ENCODE measurements at regions not wholly inside any gene's neighbourhood (a gene's known extent, or its start where the extent isn't known, plus 50 kb on each side); places are given as distances from the start of the nearest gene placed in this dataset.

GRCh38 chr2:67927501-67927900 lies 135.3 kb downstream of the C1D start:
- DNase-seq (ENCODE audit: low read depth) = no peak
- H3K4me3 ChIP-seq (ENCODE audit: low read length) = no peak overlapping the region
- TF ChIP-seq CTCF (IDR thresholded peaks at IDR 0.05; ENCODE audit: insufficient read depth, low read depth, low read length, missing control alignments) = no peak

- no peak overlapping the region for H3K4me3 ChIP-seq (ENCODE audit: low read length)
- DNase-seq (ENCODE audit: low read depth) = no peak
- no peak for TF ChIP-seq CTCF (IDR thresholded peaks at IDR 0.05; ENCODE audit: insufficient read depth, low read depth, low read length, missing control alignments)
Observed at GRCh38 chr2:67930156-67930555, 132.6 kb downstream of the C1D start.

- no peak for DNase-seq (ENCODE audit: low read depth)
- no peak overlapping the region for H3K4me3 ChIP-seq (ENCODE audit: low read length)
- TF ChIP-seq CTCF (IDR thresholded peaks at IDR 0.05; ENCODE audit: insufficient read depth, low read depth, low read length, missing control alignments) = no peak
Observed at GRCh38 chr2:67936969-67937368, 125.8 kb downstream of the C1D start.

GRCh38 chr2:67938053-67938452 lies 124.8 kb downstream of the C1D start:
- TF ChIP-seq CTCF (IDR thresholded peaks at IDR 0.05; ENCODE audit: insufficient read depth, low read depth, low read length, missing control alignments) = no peak
- no peak overlapping the region for H3K4me3 ChIP-seq (ENCODE audit: low read length)
- peak; percentile 14 for DNase-seq (ENCODE audit: low read depth)

GRCh38 chr2:67945056-67945455 lies 117.7 kb downstream of the C1D start:
- no peak overlapping the region for H3K4me3 ChIP-seq (ENCODE audit: low read length)
- TF ChIP-seq CTCF (IDR thresholded peaks at IDR 0.05; ENCODE audit: insufficient read depth, low read depth, low read length, missing control alignments) = no peak
- no peak for DNase-seq (ENCODE audit: low read depth)

- TF ChIP-seq CTCF (IDR thresholded peaks at IDR 0.05; ENCODE audit: insufficient read depth, low read depth, low read length, missing control alignments) = no peak
- no peak for DNase-seq (ENCODE audit: low read depth)
- no peak overlapping the region for H3K4me3 ChIP-seq (ENCODE audit: low read length)
Observed at GRCh38 chr2:67945940-67946339, 116.9 kb downstream of the C1D start.

GRCh38 chr2:67948057-67948456 lies 114.7 kb downstream of the C1D start:
- no peak for DNase-seq (ENCODE audit: low read depth)
- no peak for TF ChIP-seq CTCF (IDR thresholded peaks at IDR 0.05; ENCODE audit: insufficient read depth, low read depth, low read length, missing control alignments)
- no peak overlapping the region for H3K4me3 ChIP-seq (ENCODE audit: low read length)
